SU-DHL-6 (cell line): ENCODE measurements at regions not wholly inside any gene's neighbourhood (a gene's known extent, or its start where the extent isn't known, plus 50 kb on each side); places are given as distances from the start of the nearest gene placed in this dataset.
"Not testable (repeated sequence)": the region's sequence is repeated elsewhere in the genome, so short reads cannot be mapped to it uniquely, and the experiment has no call there.

Experiments
- CTCF ChIP-seq: fragments of 200-600 bp; sonication (generic); IDR thresholded peaks from one replicate; pipeline ENCODE4 v1.5.1; 2017; ENCODE audit warnings: antibody characterized with exemption, mild to moderate bottlenecking, low read length, moderate library complexity; ENCODE audit not compliant: insufficient read depth, poor library complexity, severe bottlenecking
- EZH2phosphoT487 ChIP-seq: fragments of 200-600 bp; sonication (generic), shearing (Covaris generic); conservative IDR thresholded peaks from 2 replicates; pipeline ENCODE4 v1.6.1; 2018; ENCODE audit warnings: mild to moderate bottlenecking, antibody characterized with exemption, low read length, moderate library complexity, mixed read lengths

- TF ChIP-seq CTCF, EZH2phosphoT487: not testable (repeated sequence)
Observed at GRCh38 chr5:34245032-34245394, 202.0 kb upstream of the C1QTNF3 start.
